Lung (tissue), 11 donors: ENCODE measurements at regions not wholly inside any gene's neighbourhood (a gene's known extent, or its start where the extent isn't known, plus 50 kb on each side); places are given as distances from the start of the nearest gene placed in this dataset.
A peak's percentile ranks its signal among the peaks of the same experiment; 100 is the strongest.

Experiments used
- ATAC-seq: fragments of 200-7000 bp; cut with Tn5 transposase; one replicate; pipeline ENCODE4 v1.9.1; 2020; ENCODE audit warnings: moderate number of reproducible peaks; ENCODE audit not compliant: insufficient read depth, low FRiP score
- DNase-seq, 3 donors: peaks; one replicate each; pipeline ENCODE4 v3.0.0-alpha.2; 2013 to 2017
- H3K27ac ChIP-seq, 2 donors: one replicate each; pipeline ENCODE4 v1.5.1; 2013; ENCODE audit warnings: mild to moderate bottlenecking in 2 of 2, moderate library complexity in 2 of 2, control low read depth in 1 of 2, inconsistent platforms in 1 of 2, low read depth in 1 of 2, low read length in 1 of 2
- H3K27me3 ChIP-seq, 3 donors: one replicate each; pipeline ENCODE4 v1.5.1; 2013; ENCODE audit warnings: low read length in 2 of 3; ENCODE audit not compliant: control insufficient read depth in 3 of 3, insufficient read depth in 3 of 3
- H3K36me3 ChIP-seq, 4 donors: one replicate each; pipeline ENCODE4 v1.5.1; 2013; ENCODE audit warnings: low read length in 4 of 4, mild to moderate bottlenecking in 1 of 4, moderate library complexity in 1 of 4; ENCODE audit not compliant: control insufficient read depth in 4 of 4, insufficient read depth in 4 of 4
- H3K4me1 ChIP-seq, 5 donors: one replicate each; pipeline ENCODE4 v1.5.1; 2013; ENCODE audit warnings: low read length in 5 of 5, mild to moderate bottlenecking in 2 of 5, moderate library complexity in 1 of 5; ENCODE audit not compliant: control insufficient read depth in 5 of 5, insufficient read depth in 5 of 5
- H3K4me3 ChIP-seq: one replicate; pipeline ENCODE4 v1.5.1; 2013; ENCODE audit warnings: mild to moderate bottlenecking, control low read depth, moderate library complexity
- H3K9ac ChIP-seq, 2 donors: one replicate each; pipeline ENCODE4 v1.5.1; 2013; ENCODE audit warnings: low read length in 2 of 2, control low read depth in 1 of 2; ENCODE audit not compliant: insufficient read depth in 1 of 2
- H3K9me3 ChIP-seq, 4 donors: one replicate each; pipeline ENCODE4 v1.5.1; 2013; ENCODE audit warnings: low read length in 3 of 4, mild to moderate bottlenecking in 1 of 4, moderate library complexity in 1 of 4; ENCODE audit not compliant: control insufficient read depth in 4 of 4, insufficient read depth in 3 of 4
- WGBS, 2 donors: extraction: QIAGEN DNeasy Blood & Tissue Kit; methylation state at CpG; one replicate each; pipeline ENCODE4 v1.1.7; 2013; 5-methylcytosine and 5-hydroxymethylcytosine counted together
- TF ChIP-seq, protein P1 (sequence below): IDR thresholded peaks from 2 replicates; pipeline ENCODE4 v1.5.1; 2012; ENCODE audit warnings: mild to moderate bottlenecking; ENCODE audit errors: control extremely low read depth, extremely low read depth
- donor health status: control.
- donor health status: control.
- donor health status: Bipolar disorder and iron deficiency.
- donor health status: healthy.
- donor health status: DM: yes; HTN: yes; CAD: no.

- ATAC-seq: no peak
- no peak overlapping the region for H3K27ac ChIP-seq
- H3K4me3 ChIP-seq: no peak overlapping the region
- H3K9me3 ChIP-seq: no peaks in the 10 kb centered on the region
- DNase-seq: peak; percentile 50 to 61 (median 58)
- 21 to 43% methylated on average over 29 of the region's 29 CpGs for WGBS, 2 donors
- peaks cover 0 to 26% (median 0%) of the 10 kb centered on the region in 3 donors for H3K27me3 ChIP-seq
- no peaks in the 10 kb centered on the region for H3K36me3 ChIP-seq
- peaks cover 0 to 16% (median 6%) of the 10 kb centered on the region in 5 donors for H3K4me1 ChIP-seq
- H3K9ac ChIP-seq: no peak overlapping the region
- TF ChIP-seq, protein P1, sequence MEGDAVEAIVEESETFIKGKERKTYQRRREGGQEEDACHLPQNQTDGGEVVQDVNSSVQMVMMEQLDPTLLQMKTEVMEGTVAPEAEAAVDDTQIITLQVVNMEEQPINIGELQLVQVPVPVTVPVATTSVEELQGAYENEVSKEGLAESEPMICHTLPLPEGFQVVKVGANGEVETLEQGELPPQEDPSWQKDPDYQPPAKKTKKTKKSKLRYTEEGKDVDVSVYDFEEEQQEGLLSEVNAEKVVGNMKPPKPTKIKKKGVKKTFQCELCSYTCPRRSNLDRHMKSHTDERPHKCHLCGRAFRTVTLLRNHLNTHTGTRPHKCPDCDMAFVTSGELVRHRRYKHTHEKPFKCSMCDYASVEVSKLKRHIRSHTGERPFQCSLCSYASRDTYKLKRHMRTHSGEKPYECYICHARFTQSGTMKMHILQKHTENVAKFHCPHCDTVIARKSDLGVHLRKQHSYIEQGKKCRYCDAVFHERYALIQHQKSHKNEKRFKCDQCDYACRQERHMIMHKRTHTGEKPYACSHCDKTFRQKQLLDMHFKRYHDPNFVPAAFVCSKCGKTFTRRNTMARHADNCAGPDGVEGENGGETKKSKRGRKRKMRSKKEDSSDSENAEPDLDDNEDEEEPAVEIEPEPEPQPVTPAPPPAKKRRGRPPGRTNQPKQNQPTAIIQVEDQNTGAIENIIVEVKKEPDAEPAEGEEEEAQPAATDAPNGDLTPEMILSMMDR: no peak
Observed at GRCh38 chr15:70447928-70448698, 315.2 kb downstream of the UACA start.

DNA sequence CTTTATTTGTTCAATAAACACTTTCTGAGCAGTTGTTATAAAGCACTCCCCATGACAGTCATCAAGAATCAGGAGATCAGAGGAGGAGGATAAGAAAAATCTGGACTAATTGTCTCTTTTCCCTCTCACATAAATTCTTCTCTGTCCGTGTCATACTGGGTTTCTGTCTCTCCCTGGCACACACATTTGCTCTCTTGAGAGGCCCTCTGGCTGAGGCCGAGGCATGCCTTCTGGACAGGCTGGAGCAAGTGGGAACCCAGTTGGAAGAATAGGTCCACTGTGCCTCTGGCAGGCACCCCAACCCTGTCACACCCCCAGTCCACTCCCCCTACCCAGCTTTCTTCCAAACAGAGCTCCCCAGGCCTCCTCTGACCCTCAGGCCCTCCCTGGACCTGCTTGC, 315.8 kb downstream of the UACA start:
- no peaks in the 10 kb centered on the region for H3K9me3 ChIP-seq
- TF ChIP-seq, protein P1: no peak
- ATAC-seq: no peak
- H3K4me1 ChIP-seq: peaks cover 0 to 16% (median 6%) of the 10 kb centered on the region in 5 donors
- WGBS, 2 donors: 54 to 74% methylated on average over 2 of the region's 2 CpGs
- H3K27ac ChIP-seq: no peak overlapping the region
- DNase-seq: peak in 1 of 3 donors; percentile 18
- no peaks in the 10 kb centered on the region for H3K36me3 ChIP-seq
- H3K27me3 ChIP-seq: peaks cover 0 to 30% (median 0%) of the 10 kb centered on the region in 3 donors
- no peak overlapping the region for H3K4me3 ChIP-seq
- no peak overlapping the region for H3K9ac ChIP-seq

DNA sequence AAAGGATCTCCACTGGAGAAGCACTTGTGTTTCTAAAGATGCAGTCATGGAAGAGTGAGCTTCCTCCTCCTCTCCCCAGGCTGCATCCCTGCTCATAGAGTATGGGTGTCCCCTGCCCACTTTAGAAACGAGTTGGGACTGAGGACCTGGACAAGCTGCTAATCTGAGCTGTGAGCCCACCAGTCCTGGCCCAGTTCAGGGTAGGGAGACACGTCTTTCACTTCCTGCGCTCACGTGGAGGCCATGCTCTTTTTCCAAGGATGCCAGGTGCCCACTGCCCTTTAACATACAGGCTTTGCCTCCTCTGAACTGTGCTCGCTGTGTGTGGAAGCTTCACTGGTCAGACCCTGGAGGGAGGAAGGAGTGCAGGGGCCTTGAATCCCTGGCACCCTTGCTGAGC, 316.3 kb downstream of the UACA start:
- peaks cover 0 to 16% (median 6%) of the 10 kb centered on the region in 5 donors for H3K4me1 ChIP-seq
- no peak overlapping the region for H3K9ac ChIP-seq
- peaks cover 0 to 33% (median 0%) of the 10 kb centered on the region in 3 donors for H3K27me3 ChIP-seq
- no peak for DNase-seq
- no peak overlapping the region for H3K27ac ChIP-seq
- WGBS, 2 donors: 77 to 85% methylated on average over 5 of the region's 5 CpGs
- TF ChIP-seq, protein P1: no peak
- H3K4me3 ChIP-seq: no peak overlapping the region
- no peaks in the 10 kb centered on the region for H3K36me3 ChIP-seq
- ATAC-seq: no peak
- H3K9me3 ChIP-seq: no peaks in the 10 kb centered on the region
